ENCODE measurements at regions not wholly inside any gene's neighbourhood (a gene's known extent, or its start where the extent isn't known, plus 50 kb on each side); places are given as distances from the start of the nearest gene placed in this dataset.
A peak's percentile ranks its signal among the peaks of the same experiment; 100 is the strongest.
"Not testable (repeated sequence)": the region's sequence is repeated elsewhere in the genome, so short reads cannot be mapped to it uniquely, and the experiment has no call there.

GRCh38 chr7:12493863-12494686, 76.4 kb upstream of the SCIN start:
- WGBS, 3 donors: 66 to 73% (median 69%) methylated on average over 2 of the region's 2 CpGs
- no peaks in the 10 kb centered on the region for H3K4me1 ChIP-seq
- TF ChIP-seq CTCF (IDR thresholded peaks at IDR 0.05): no peak
- H3K36me3 ChIP-seq (ENCODE audit: insufficient read depth in 1 of 2, low read depth in 1 of 2): no peaks in the 10 kb centered on the region
- H3K27ac ChIP-seq: no peak overlapping the region
- no peaks in the 10 kb centered on the region for H3K27me3 ChIP-seq (ENCODE audit: insufficient read depth in 3 of 3, low read length in 2 of 3)
- no peak for DNase-seq
- intact Hi-C loops (cut with DNase I): loop anchor here (5.0 kb wide), 1 partner anchor 1067 kb away; no protein-coding TSS in a partner anchor
- no peak overlapping the region for H3K4me3 ChIP-seq
- no peaks in the 10 kb centered on the region for H3K9me3 ChIP-seq
- no peak for ATAC-seq

GRCh38 chr7:12494687-12495024, 75.9 kb upstream of the SCIN start:
- TF ChIP-seq CTCF (IDR thresholded peaks at IDR 0.05): no peak
- ATAC-seq (no peak), DNase-seq (no peak)
- Histone ChIP-seq H3K4me3 (no peak overlapping the region), H3K36me3 (ENCODE audit: insufficient read depth in 1 of 2, low read depth in 1 of 2) (no peaks in the 10 kb centered on the region), H3K27me3 (ENCODE audit: insufficient read depth in 3 of 3, low read length in 2 of 3) (no peaks in the 10 kb centered on the region), H3K9me3 (no peaks in the 10 kb centered on the region), H3K27ac (no peak overlapping the region), H3K4me1 (no peaks in the 10 kb centered on the region)
- 93 to 95% (median 95%) methylated on average over 3 of the region's 3 CpGs for WGBS, 3 donors
- intact Hi-C loops (cut with DNase I): loop anchor here (5.0 kb wide), 2 partner anchors 427 to 1067 kb away; no protein-coding TSS in a partner anchor

DNA sequence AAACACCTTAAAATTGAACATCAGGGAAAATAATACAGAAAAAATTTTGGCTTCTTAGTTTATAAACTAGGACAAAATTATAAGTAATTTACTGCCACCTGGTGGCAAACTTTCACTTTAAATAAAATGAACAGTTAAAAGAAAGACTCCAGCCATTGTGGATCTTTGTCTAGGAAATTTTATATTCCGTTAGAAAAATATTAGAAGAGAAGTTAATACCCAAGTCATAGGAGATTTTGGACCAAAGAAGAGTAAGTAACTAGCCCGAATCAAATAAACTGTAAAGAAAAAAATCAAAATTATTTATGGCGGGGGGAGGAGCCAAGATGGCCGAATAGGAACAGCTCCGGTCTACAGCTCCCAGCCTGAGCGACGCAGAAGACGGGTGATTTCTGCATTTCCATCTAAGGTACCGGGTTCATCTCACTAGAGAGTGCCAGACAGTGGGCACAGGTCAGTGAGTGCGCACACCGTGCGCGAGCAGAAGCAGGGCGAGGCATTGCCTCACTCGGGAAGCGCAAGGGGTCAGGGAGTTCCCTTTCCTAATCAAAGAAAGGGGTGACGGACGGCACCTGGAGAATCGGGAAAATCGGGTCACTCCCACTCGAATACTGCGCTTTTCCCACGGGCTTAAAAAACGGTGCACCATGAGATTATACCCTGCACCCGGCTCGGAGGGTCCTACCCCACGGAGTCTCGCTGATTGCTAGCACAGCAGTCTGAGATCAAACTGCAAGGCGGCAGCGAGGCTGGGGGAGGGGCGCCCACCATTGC, 73.4 kb upstream of the SCIN start:
- not testable (repeated sequence) for ATAC-seq; H3K9me3 ChIP-seq; DNase-seq; H3K27ac ChIP-seq; H3K4me1 ChIP-seq; H3K4me3 ChIP-seq; H3K36me3 ChIP-seq (ENCODE audit: insufficient read depth in 1 of 2, low read depth in 1 of 2); H3K27me3 ChIP-seq (ENCODE audit: insufficient read depth in 3 of 3, low read length in 2 of 3)
- intact Hi-C loops (cut with DNase I): loop anchor here in 1 of 2 donors (5.0 kb wide), 1 partner anchor 430 kb away; no protein-coding TSS in a partner anchor
- 78 to 91% (median 83%) methylated on average over 19 to 26 of the region's 31 CpGs for WGBS, 3 donors
- peak; percentile 33 for TF ChIP-seq CTCF (IDR thresholded peaks at IDR 0.05)

DNA sequence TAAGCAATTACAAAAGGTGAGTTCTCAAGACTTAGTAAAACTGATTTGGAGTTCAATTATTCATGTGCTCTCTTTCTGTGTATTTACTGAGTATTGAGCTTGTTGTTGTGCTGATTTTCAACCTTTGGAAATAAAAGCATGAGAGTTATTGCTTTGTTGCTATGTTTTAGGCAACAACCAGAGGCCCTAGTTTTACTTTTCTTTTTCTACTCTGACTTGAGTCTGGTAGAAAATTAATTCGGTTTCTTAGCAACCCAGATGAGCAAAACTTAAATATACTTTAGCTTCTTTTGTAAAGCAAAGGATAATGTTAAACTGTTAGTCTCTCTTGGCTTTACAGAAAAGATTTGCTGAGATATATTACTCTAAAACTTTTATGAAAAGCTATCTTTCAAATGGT, 66.4 kb upstream of the SCIN start:
- no peaks in the 10 kb centered on the region for H3K4me1 ChIP-seq
- TF ChIP-seq CTCF (IDR thresholded peaks at IDR 0.05): no peak
- H3K36me3 ChIP-seq (ENCODE audit: insufficient read depth in 1 of 2, low read depth in 1 of 2): no peaks in the 10 kb centered on the region
- no peak overlapping the region for H3K4me3 ChIP-seq
- ATAC-seq (no peak), DNase-seq (no peak)
- WGBS, 3 donors: 30 to 39% (median 36%) methylated on average over 1 of the region's 1 CpG
- H3K9me3 ChIP-seq: no peaks in the 10 kb centered on the region
- intact Hi-C loops (cut with DNase I): no loop called here
- H3K27me3 ChIP-seq (ENCODE audit: insufficient read depth in 3 of 3, low read length in 2 of 3): no peaks in the 10 kb centered on the region
- no peak overlapping the region for H3K27ac ChIP-seq

Data from psoas muscle (tissue), 7 donors.